HEK293T (cell line): ENCODE measurements at regions not wholly inside any gene's neighbourhood (a gene's known extent, or its start where the extent isn't known, plus 50 kb on each side); places are given as distances from the start of the nearest gene placed in this dataset.
"Not testable (repeated sequence)": the region's sequence is repeated elsewhere in the genome, so short reads cannot be mapped to it uniquely, and the experiment has no call there.

ENCODE experiments used
- CTCF ChIA-PET: fragments of 350-600 bp; formaldehyde crosslinking; extraction: SDS; loops from one replicate; lab custom pipeline; 2021; ENCODE audit warnings: antibody characterized with exemption, inconsistent platforms; lab: Yijun Ruan, JAX
- POLR2A ChIA-PET: fragments of 350-600 bp; formaldehyde crosslinking; extraction: SDS; loops from one replicate; lab custom pipeline; 2020; ENCODE audit warnings: antibody characterized with exemption, inconsistent platforms; lab: Yijun Ruan, JAX
- DNase-seq: peaks from one replicate; pipeline ENCODE4 v3.0.0; 2012; ENCODE audit warnings: mixed read lengths; ENCODE audit errors: extremely low spot score
- ARNT ChIP-seq: fragments of 450-650 bp; IDR thresholded peaks from 2 replicates; pipeline ENCODE4 v1.6.1; 2017; ENCODE audit warnings: mild to moderate bottlenecking
- BHLHE40 ChIP-seq: fragments of 450-650 bp; IDR thresholded peaks from 2 replicates; pipeline ENCODE4 v1.6.1; 2016; ENCODE audit warnings: mild to moderate bottlenecking, moderate library complexity, borderline replicate concordance
- CTBP1 ChIP-seq: fragments of 450-650 bp; IDR thresholded peaks from 2 replicates; pipeline ENCODE4 v1.6.1; 2016; ENCODE audit warnings: borderline replicate concordance
- ELF4 ChIP-seq: fragments of 450-650 bp; IDR thresholded peaks from 2 replicates; pipeline ENCODE4 v1.6.1; 2017; ENCODE audit warnings: antibody characterized with exemption
- FOXA1 ChIP-seq: fragments of 450-650 bp; IDR thresholded peaks from 2 replicates; pipeline ENCODE4 v1.6.1; 2016; ENCODE audit warnings: mild to moderate bottlenecking
- FOXK2 ChIP-seq: fragments of 450-650 bp; IDR thresholded peaks from 2 replicates; pipeline ENCODE4 v1.6.1; 2016; ENCODE audit warnings: mild to moderate bottlenecking
- FOXM1 ChIP-seq: fragments of 450-650 bp; IDR thresholded peaks from 2 replicates; pipeline ENCODE4 v1.6.1; 2017; ENCODE audit warnings: mild to moderate bottlenecking, borderline replicate concordance
- HDGF ChIP-seq: fragments of 450-650 bp; IDR thresholded peaks from 2 replicates; pipeline ENCODE4 v1.6.1; 2017; ENCODE audit warnings: antibody characterized with exemption, borderline replicate concordance
- L3MBTL2 ChIP-seq: fragments of 450-650 bp; conservative IDR thresholded peaks from 2 replicates; pipeline ENCODE4 v1.6.1; 2016; ENCODE audit warnings: mild to moderate bottlenecking
- LEF1 ChIP-seq: fragments of 450-650 bp; IDR thresholded peaks from 2 replicates; pipeline ENCODE4 v1.6.1; 2017; ENCODE audit warnings: mild to moderate bottlenecking, borderline replicate concordance
- NFRKB ChIP-seq: fragments of 450-650 bp; IDR thresholded peaks from 2 replicates; pipeline ENCODE4 v1.6.1; 2016; ENCODE audit warnings: mild to moderate bottlenecking, moderate library complexity
- SP1 ChIP-seq: fragments of 450-650 bp; IDR thresholded peaks from 2 replicates; pipeline ENCODE4 v1.6.1; 2017
- SUZ12 ChIP-seq: fragments of 450-650 bp; IDR thresholded peaks from 2 replicates; pipeline ENCODE4 v1.6.1; 2016; ENCODE audit warnings: mild to moderate bottlenecking
- TARDBP ChIP-seq: fragments of 450-650 bp; IDR thresholded peaks from 2 replicates; pipeline ENCODE4 v1.6.1; 2016
- ZNF384 ChIP-seq: fragments of 450-650 bp; IDR thresholded peaks from 2 replicates; pipeline ENCODE4 v1.6.1; 2016
- TF ChIP-seq, protein P1 (sequence below): fragments of 450-650 bp; IDR thresholded peaks from 2 replicates; pipeline ENCODE4 v1.6.1; 2016

DNA sequence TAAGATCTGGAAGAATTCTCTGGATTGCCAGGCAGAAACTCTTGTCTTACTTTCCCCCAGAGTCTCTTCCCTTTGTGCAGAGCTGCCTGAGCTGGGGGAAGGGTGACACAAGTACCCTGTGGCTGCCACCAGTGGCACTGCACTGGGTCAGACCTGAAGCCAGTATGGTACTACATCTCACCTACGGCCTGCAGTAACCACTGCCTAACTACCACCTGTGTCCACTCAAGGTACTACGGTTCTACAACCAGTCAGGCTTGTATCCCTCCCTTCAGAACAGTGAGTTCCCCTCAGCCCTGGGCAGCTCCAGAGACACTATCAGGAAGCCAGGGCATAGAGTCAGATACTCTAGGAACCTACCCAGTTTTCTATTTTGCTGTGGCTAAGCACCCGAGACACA is 212.0 kb upstream of the POU5F2 start:
- no peak for TF ChIP-seq CTBP1
- no peak for TF ChIP-seq TARDBP
- no peak for TF ChIP-seq BHLHE40
- no peak for TF ChIP-seq HDGF
- TF ChIP-seq L3MBTL2 = no peak
- TF ChIP-seq FOXA1 = no peak
- no peak for TF ChIP-seq SP1
- no peak for TF ChIP-seq SUZ12
- TF ChIP-seq LEF1 = no peak
- no peak for TF ChIP-seq ARNT
- TF ChIP-seq, protein P1, sequence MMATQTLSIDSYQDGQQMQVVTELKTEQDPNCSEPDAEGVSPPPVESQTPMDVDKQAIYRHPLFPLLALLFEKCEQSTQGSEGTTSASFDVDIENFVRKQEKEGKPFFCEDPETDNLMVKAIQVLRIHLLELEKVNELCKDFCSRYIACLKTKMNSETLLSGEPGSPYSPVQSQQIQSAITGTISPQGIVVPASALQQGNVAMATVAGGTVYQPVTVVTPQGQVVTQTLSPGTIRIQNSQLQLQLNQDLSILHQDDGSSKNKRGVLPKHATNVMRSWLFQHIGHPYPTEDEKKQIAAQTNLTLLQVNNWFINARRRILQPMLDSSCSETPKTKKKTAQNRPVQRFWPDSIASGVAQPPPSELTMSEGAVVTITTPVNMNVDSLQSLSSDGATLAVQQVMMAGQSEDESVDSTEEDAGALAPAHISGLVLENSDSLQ = no peak
- DNase-seq = no peak
- ChIA-PET POLR2A (no interaction called here), CTCF (no interaction called here)

DNA sequence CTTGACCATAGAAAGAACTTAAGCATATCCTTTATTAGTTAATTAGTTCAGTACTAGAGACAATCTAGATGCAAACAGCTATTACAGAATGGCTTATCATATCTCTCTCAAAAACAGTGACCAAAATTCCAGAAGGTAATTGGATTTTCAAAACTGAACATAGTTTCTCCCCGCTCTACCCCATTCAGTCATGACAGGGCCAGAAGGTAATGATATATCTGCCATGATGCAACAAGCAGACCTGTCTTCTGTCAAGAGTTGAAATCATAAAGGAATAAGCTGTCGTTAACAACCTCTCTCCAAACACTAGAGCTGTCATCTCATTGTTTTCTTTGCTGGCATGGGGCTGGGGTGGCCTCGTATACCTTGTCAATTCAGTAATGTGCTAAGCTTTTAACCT is 200.5 kb upstream of the POU5F2 start:
- ChIA-PET CTCF (interaction anchor here (0.6 kb wide), 1 partner anchor 1013 kb away, joined by 3 read pairs; no protein-coding TSS in a partner anchor), POLR2A (no interaction called here)
- DNase-seq = peak; percentile 30
- no peak for TF ChIP-seq NFRKB
- TF ChIP-seq LEF1 = no peak
- no peak for TF ChIP-seq FOXM1
- TF ChIP-seq, protein P1 = peak; percentile 96
- TF ChIP-seq CTBP1 = peak; percentile 88
- no peak for TF ChIP-seq TARDBP

DNA sequence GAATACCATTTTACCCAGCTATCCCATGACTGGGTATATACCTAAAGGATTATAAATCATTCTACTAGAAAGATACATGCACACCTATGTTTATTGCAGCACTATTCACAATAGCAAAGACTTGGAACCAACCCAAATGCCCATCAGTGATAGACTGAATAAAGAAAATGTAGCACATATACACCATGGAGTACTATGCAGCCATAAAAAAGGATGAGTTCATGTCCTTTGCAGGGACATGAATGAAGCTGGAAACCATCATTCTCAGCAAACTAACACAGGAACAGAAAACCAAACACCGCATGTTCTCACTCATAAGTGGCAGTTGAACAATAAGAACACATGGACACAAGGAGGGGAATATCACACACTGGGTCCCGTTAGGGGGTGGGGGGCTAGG is 191.9 kb upstream of the POU5F2 start:
- CTCF ChIA-PET, POLR2A ChIA-PET, DNase-seq: not testable (repeated sequence)

DNA sequence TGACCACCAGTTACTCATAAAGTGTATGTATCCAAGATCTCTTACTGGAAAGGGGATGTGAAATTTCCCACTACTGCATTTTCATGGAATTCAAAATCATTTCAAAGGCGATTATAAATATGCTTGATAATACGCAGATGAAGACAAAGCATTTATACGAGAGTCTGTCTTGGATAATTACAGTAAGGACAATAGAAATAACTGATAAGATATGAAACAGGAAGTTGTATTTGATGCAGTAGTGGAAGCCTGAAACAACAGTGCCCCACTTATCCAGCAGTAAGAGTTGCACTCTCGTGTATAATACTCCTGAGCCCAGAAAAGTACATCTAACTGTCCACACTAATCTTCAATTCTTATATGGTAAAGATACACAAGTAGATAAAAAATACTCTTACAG is 188.7 kb upstream of the POU5F2 start:
- ChIA-PET CTCF (interaction anchor here (0.7 kb wide), 1 partner anchor 323 kb away, joined by 3 read pairs; no protein-coding TSS in a partner anchor), POLR2A (no interaction called here)
- TF ChIP-seq BHLHE40 (no peak), LEF1 (no peak), ARNT (no peak), ELF4 (no peak), L3MBTL2 (no peak), FOXK2 (no peak), SUZ12 (no peak), FOXA1 (no peak), CTBP1 (no peak), NFRKB (no peak), HDGF (no peak), SP1 (no peak), FOXM1 (no peak), TARDBP (no peak)
- TF ChIP-seq, protein P1 = no peak
- DNase-seq = no peak

DNA sequence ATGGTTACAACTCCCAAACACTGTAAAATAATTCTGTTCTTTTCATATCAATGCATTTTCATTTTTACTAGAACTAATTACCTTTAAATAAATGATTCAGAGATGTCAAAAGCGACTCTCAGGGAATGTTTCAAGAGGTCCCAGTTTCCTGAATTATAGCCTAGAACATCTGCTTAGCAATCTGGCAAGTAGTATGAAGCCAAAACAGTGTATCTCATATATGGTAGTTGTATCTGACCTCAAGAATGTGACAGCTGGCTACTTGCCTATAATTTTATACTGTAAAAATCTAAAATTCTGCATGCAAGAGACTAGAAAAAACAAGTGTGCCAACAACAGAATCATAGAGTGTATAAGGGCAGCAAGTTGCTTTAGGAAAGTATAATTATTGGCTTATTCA is 187.7 kb upstream of the POU5F2 start:
- DNase-seq = no peak
- TF ChIP-seq, protein P1 = no peak
- TF ChIP-seq LEF1 (no peak), FOXM1 (no peak), SUZ12 (no peak), TARDBP (no peak), BHLHE40 (no peak), FOXA1 (no peak), NFRKB (no peak), CTBP1 (no peak), FOXK2 (no peak), SP1 (no peak), ZNF384 (no peak), ELF4 (no peak), ARNT (no peak)
- ChIA-PET CTCF (no interaction called here), POLR2A (no interaction called here)

DNA sequence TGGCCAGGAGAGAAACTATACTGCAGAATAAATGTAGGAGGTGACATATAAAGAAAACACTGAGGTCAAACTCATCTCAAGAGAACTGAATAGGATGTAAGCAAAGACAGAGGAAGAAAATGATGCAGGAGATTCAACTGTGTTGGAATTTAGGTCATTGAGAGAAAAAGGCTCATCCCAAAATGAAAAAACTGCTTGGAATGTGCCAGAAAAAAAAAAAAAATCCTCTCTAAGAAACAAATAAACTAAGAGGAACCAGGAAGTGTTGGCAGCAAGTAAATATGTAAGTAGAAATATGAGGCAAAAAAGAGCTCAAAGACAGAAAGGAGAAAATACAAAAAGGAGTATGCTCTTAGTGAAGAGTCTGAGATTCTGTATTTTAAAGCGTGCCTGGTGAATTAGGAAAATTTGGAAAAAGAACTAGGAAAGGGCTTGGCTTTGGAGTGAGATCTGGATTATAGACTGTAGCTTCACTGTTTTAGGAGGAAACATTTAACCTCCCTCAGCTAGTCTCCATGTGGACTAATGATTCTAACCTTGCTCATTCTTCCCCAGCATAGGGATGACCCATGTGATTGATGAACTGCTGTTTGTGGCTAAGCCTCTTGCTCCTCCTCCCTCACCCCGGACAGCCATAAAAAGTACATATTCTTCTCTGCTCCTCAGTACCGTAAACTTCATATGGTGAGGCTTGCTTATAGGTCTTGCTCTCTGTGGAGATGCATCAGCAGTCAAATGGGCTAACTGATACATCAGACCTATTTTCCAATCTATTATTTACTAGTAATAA is 185.6 kb upstream of the POU5F2 start:
- peak; percentile 8 for DNase-seq
- ChIA-PET POLR2A (no interaction called here), CTCF (interaction anchor here (0.6 to 0.7 kb wide), 2 partner anchors 126 to 162 kb away, joined by 3 read pairs; no protein-coding TSS in a partner anchor)
- no peak for TF ChIP-seq BHLHE40
